Ishikawa (cell line): ENCODE measurements at regions not wholly inside any gene's neighbourhood (a gene's known extent, or its start where the extent isn't known, plus 50 kb on each side); places are given as distances from the start of the nearest gene placed in this dataset.

Source experiments
- CREB1 ChIP-seq: IDR thresholded peaks from 2 replicates; pipeline ENCODE4 v1.6.1; 2012; ENCODE audit warnings: low read depth
- NFIC ChIP-seq: IDR thresholded peaks from 2 replicates; pipeline ENCODE4 v1.6.1; 2012
- RAD21 ChIP-seq: IDR thresholded peaks from 2 replicates; pipeline ENCODE4 v1.6.1; 2012; ENCODE audit warnings: low read depth
- TEAD4 ChIP-seq: IDR thresholded peaks from 2 replicates; pipeline ENCODE4 v1.6.1; 2012
- YY1 ChIP-seq: IDR thresholded peaks from 2 replicates; pipeline ENCODE4 v1.6.1; 2012; ENCODE audit warnings: low read depth
- TF ChIP-seq, protein P1 (sequence below): IDR thresholded peaks from 2 replicates; pipeline ENCODE4 v1.6.1; 2012; ENCODE audit warnings: low read depth, mild to moderate bottlenecking
- TF ChIP-seq, protein P2 (sequence below): IDR thresholded peaks from 2 replicates; pipeline ENCODE4 v1.6.1; 2012

DNA sequence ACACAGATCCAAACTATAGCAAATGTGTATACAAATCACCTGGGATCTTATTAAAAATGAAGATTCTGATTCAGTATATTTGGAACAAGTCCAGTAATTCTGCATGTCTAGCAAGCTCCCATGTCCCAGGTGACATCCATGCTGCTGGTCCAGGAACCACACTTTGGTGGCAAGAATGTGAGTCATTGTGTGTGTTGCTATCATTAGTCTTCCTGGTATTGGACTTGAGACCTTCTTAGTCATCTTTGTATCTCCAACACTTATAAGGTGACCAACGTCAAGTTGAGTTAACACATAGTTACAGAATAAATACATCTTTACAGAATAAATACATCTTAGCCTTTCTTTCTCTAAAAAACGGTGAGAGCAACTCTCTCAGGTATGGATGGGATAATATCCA lies 107.9 kb upstream of the NDUFV2 start:
- TF ChIP-seq RAD21: no peak
- no peak for TF ChIP-seq CREB1
- TF ChIP-seq, protein P1, sequence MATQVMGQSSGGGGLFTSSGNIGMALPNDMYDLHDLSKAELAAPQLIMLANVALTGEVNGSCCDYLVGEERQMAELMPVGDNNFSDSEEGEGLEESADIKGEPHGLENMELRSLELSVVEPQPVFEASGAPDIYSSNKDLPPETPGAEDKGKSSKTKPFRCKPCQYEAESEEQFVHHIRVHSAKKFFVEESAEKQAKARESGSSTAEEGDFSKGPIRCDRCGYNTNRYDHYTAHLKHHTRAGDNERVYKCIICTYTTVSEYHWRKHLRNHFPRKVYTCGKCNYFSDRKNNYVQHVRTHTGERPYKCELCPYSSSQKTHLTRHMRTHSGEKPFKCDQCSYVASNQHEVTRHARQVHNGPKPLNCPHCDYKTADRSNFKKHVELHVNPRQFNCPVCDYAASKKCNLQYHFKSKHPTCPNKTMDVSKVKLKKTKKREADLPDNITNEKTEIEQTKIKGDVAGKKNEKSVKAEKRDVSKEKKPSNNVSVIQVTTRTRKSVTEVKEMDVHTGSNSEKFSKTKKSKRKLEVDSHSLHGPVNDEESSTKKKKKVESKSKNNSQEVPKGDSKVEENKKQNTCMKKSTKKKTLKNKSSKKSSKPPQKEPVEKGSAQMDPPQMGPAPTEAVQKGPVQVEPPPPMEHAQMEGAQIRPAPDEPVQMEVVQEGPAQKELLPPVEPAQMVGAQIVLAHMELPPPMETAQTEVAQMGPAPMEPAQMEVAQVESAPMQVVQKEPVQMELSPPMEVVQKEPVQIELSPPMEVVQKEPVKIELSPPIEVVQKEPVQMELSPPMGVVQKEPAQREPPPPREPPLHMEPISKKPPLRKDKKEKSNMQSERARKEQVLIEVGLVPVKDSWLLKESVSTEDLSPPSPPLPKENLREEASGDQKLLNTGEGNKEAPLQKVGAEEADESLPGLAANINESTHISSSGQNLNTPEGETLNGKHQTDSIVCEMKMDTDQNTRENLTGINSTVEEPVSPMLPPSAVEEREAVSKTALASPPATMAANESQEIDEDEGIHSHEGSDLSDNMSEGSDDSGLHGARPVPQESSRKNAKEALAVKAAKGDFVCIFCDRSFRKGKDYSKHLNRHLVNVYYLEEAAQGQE: no peak
- TF ChIP-seq, protein P2, sequence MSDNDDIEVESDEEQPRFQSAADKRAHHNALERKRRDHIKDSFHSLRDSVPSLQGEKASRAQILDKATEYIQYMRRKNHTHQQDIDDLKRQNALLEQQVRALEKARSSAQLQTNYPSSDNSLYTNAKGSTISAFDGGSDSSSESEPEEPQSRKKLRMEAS: no peak
- no peak for TF ChIP-seq NFIC
- TF ChIP-seq YY1: no peak
- no peak for TF ChIP-seq TEAD4
